A549 (cell line): ENCODE measurements at regions not wholly inside any gene's neighbourhood (a gene's known extent, or its start where the extent isn't known, plus 50 kb on each side); places are given as distances from the start of the nearest gene placed in this dataset.

ENCODE experiments used
- BHLHE40 ChIP-seq: IDR thresholded peaks from 2 replicates; pipeline ENCODE4 v1.6.1; 2012; ENCODE audit warnings: low read depth, low read length, inconsistent platforms
- CEBPB ChIP-seq, 2 experiments: fragments of >200 bp in 1 of 2; sonication (Bioruptor Twin) in 1 of 2; formaldehyde crosslinking in 1 of 2; IDR thresholded peaks; 2 replicates each; pipeline ENCODE4 v1.6.1; 2012 to 2016
- CTCF ChIP-seq: fragments of >200 bp; sonication (Bioruptor Twin); formaldehyde crosslinking; IDR thresholded peaks from 3 replicates; pipeline ENCODE4 v1.5.1; 2016
- EP300 ChIP-seq, 2 experiments: fragments of >200 bp; sonication (Bioruptor Twin); formaldehyde crosslinking; IDR thresholded peaks; 2 replicates in 1 of 2; 3 replicates in 1 of 2; pipeline ENCODE4 v1.6.1; 2016 to 2017
- GATA3 ChIP-seq: IDR thresholded peaks from 2 replicates; pipeline ENCODE4 v1.6.1; 2012; ENCODE audit warnings: borderline replicate concordance
- JUNB ChIP-seq: fragments of >200 bp; sonication (Bioruptor Twin); formaldehyde crosslinking; IDR thresholded peaks from 2 replicates; pipeline ENCODE4 v1.6.1; 2016
- MAFK ChIP-seq: fragments of 450-650 bp; IDR thresholded peaks from 2 replicates; pipeline ENCODE4 v1.6.1; 2014; ENCODE audit not compliant: partially characterized antibody
- MAZ ChIP-seq: fragments of 150-350 bp; IDR thresholded peaks from 2 replicates; pipeline ENCODE4 v1.6.1; 2014; ENCODE audit warnings: antibody characterized with exemption, low read depth, low read length, borderline replicate concordance
- NFE2L2 ChIP-seq: fragments of 150-350 bp; conservative IDR thresholded peaks from 2 replicates; pipeline ENCODE4 v1.6.1; 2014; ENCODE audit warnings: low read length
- RAD21 ChIP-seq, 2 experiments: fragments of >200 bp in 1 of 2; sonication (Bioruptor Twin) in 1 of 2; formaldehyde crosslinking in 1 of 2; IDR thresholded peaks in 1 of 2; conservative IDR thresholded peaks in 1 of 2; 2 replicates in 1 of 2; 3 replicates in 1 of 2; pipeline ENCODE4 v1.6.1; 2012 to 2018; ENCODE audit warnings: inconsistent platforms in 1 of 2
- REST ChIP-seq: fragments of 200-600 bp; sonication (generic); IDR thresholded peaks from 2 replicates; pipeline ENCODE4 v1.6.1; 2016; ENCODE audit warnings: antibody characterized with exemption, mild to moderate bottlenecking, moderate library complexity
- RFX5 ChIP-seq: fragments of 450-650 bp; IDR thresholded peaks from 2 replicates; pipeline ENCODE4 v1.7.1; 2014; ENCODE audit warnings: antibody characterized with exemption, mild to moderate bottlenecking, moderate library complexity

GRCh38 chr14:36078080-36078479, 98.4 kb downstream of the PTCSC3 start:
- TF ChIP-seq CTCF (no peak), JUNB (no peak), RFX5 (no peak), CEBPB (IDR thresholded peaks at IDR 0.05) (no peak), RAD21 (conservative IDR thresholded peaks at IDR 0.05 in 1 of 2, IDR thresholded peaks at IDR 0.05 in 1 of 2) (no peak), EP300 (IDR thresholded peaks at IDR 0.05) (no peak), REST (no peak), MAZ (no peak), GATA3 (no peak), MAFK (no peak), NFE2L2 (no peak), BHLHE40 (no peak)
